ENCODE measurements at regions not wholly inside any gene's neighbourhood (a gene's known extent, or its start where the extent isn't known, plus 50 kb on each side); places are given as distances from the start of the nearest gene placed in this dataset.

- Histone ChIP-seq H3K4me3 (replicated peaks; ENCODE audit: insufficient read depth, low read length) (no peak overlapping the region), H3K27me3 (ENCODE audit: insufficient read depth, poor library complexity, severe bottlenecking) (no peaks in the 10 kb centered on the region), H3K27ac (replicated peaks) (no peak overlapping the region)
- DNase-seq (ENCODE audit: low read depth in 1 of 2, low spot score in 1 of 2): no peak
- TF ChIP-seq, protein P1, sequence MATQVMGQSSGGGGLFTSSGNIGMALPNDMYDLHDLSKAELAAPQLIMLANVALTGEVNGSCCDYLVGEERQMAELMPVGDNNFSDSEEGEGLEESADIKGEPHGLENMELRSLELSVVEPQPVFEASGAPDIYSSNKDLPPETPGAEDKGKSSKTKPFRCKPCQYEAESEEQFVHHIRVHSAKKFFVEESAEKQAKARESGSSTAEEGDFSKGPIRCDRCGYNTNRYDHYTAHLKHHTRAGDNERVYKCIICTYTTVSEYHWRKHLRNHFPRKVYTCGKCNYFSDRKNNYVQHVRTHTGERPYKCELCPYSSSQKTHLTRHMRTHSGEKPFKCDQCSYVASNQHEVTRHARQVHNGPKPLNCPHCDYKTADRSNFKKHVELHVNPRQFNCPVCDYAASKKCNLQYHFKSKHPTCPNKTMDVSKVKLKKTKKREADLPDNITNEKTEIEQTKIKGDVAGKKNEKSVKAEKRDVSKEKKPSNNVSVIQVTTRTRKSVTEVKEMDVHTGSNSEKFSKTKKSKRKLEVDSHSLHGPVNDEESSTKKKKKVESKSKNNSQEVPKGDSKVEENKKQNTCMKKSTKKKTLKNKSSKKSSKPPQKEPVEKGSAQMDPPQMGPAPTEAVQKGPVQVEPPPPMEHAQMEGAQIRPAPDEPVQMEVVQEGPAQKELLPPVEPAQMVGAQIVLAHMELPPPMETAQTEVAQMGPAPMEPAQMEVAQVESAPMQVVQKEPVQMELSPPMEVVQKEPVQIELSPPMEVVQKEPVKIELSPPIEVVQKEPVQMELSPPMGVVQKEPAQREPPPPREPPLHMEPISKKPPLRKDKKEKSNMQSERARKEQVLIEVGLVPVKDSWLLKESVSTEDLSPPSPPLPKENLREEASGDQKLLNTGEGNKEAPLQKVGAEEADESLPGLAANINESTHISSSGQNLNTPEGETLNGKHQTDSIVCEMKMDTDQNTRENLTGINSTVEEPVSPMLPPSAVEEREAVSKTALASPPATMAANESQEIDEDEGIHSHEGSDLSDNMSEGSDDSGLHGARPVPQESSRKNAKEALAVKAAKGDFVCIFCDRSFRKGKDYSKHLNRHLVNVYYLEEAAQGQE (IDR thresholded peaks at IDR 0.05; ENCODE audit: insufficient replicate concordance, low read depth): no peak
- no peak for TF ChIP-seq CTCF (IDR thresholded peaks at IDR 0.05; ENCODE audit: insufficient read depth, low read length)
- no peak for TF ChIP-seq GABPA (IDR thresholded peaks at IDR 0.05; ENCODE audit: low read depth)
- no peak for TF ChIP-seq SPI1 (IDR thresholded peaks at IDR 0.05; ENCODE audit: borderline replicate concordance, low read depth)
- no peak for TF ChIP-seq POLR2AphosphoS5 (IDR thresholded peaks at IDR 0.05; ENCODE audit: low read depth)
Measured at GRCh38 chr6:91781946-91782345, 1195.1 kb upstream of the MAP3K7 start.

- DNase-seq (ENCODE audit: low read depth in 1 of 2, low spot score in 1 of 2): no peak
- TF ChIP-seq GABPA (IDR thresholded peaks at IDR 0.05; ENCODE audit: low read depth): no peak
- no peak for TF ChIP-seq POLR2AphosphoS5 (IDR thresholded peaks at IDR 0.05; ENCODE audit: low read depth)
- no peak for TF ChIP-seq CTCF (IDR thresholded peaks at IDR 0.05; ENCODE audit: insufficient read depth, low read length)
- TF ChIP-seq, protein P1 (IDR thresholded peaks at IDR 0.05; ENCODE audit: insufficient replicate concordance, low read depth): no peak
- no peak for TF ChIP-seq SPI1 (IDR thresholded peaks at IDR 0.05; ENCODE audit: borderline replicate concordance, low read depth)
- Histone ChIP-seq H3K27ac (replicated peaks) (no peak overlapping the region), H3K27me3 (ENCODE audit: insufficient read depth, poor library complexity, severe bottlenecking) (no peaks in the 10 kb centered on the region), H3K4me3 (replicated peaks; ENCODE audit: insufficient read depth, low read length) (no peak overlapping the region)
Measured at GRCh38 chr6:91780270-91780669, 1193.4 kb upstream of the MAP3K7 start.

GRCh38 chr6:91761621-91762020, 1174.7 kb upstream of the MAP3K7 start:
- no peak for DNase-seq (ENCODE audit: low read depth in 1 of 2, low spot score in 1 of 2)
- Histone ChIP-seq H3K27me3 (ENCODE audit: insufficient read depth, poor library complexity, severe bottlenecking) (no peaks in the 10 kb centered on the region), H3K27ac (replicated peaks) (no peak overlapping the region), H3K4me3 (replicated peaks; ENCODE audit: insufficient read depth, low read length) (no peak overlapping the region)
- TF ChIP-seq SPI1 (IDR thresholded peaks at IDR 0.05; ENCODE audit: borderline replicate concordance, low read depth) (no peak), CTCF (IDR thresholded peaks at IDR 0.05; ENCODE audit: insufficient read depth, low read length) (no peak), GABPA (IDR thresholded peaks at IDR 0.05; ENCODE audit: low read depth) (no peak), POLR2AphosphoS5 (IDR thresholded peaks at IDR 0.05; ENCODE audit: low read depth) (no peak)
- TF ChIP-seq, protein P1 (IDR thresholded peaks at IDR 0.05; ENCODE audit: insufficient replicate concordance, low read depth): no peak
